PC-9 (cell line): ENCODE measurements at regions not wholly inside any gene's neighbourhood (a gene's known extent, or its start where the extent isn't known, plus 50 kb on each side); places are given as distances from the start of the nearest gene placed in this dataset.

ENCODE experiments used
- EZH2 ChIP-seq: fragments of 200-600 bp; sonication (generic); IDR thresholded peaks from 2 replicates; pipeline ENCODE4 v1.8.0; 2017; ENCODE audit warnings: antibody characterized with exemption, low read depth
- TF ChIP-seq, protein P1 (sequence below): fragments of 200-600 bp; sonication (generic); conservative IDR thresholded peaks from 2 replicates; pipeline ENCODE4 v1.6.1; 2017; ENCODE audit warnings: mixed run types, antibody characterized with exemption, mild to moderate bottlenecking, moderate library complexity

DNA sequence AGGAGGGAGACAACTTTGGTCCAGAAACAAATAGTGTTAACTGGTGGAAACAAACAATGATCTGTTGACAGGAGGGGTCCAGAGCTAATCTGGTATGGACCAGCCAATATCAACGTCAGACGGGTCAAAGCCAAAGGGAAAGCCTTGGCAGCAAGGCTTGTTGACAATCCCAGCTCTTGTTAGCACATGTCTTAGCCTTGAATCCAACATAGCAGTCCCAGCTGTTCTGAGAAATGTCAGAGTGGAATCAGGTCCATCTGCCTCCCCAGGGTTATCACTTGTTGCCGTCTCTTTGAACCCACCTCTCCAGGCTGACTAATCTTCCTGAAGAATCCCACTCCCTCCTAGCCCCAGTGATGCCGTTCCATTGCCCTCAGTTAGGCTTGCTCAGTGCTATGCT is 404.6 kb upstream of the MCTP2 start:
- TF ChIP-seq, protein P1, sequence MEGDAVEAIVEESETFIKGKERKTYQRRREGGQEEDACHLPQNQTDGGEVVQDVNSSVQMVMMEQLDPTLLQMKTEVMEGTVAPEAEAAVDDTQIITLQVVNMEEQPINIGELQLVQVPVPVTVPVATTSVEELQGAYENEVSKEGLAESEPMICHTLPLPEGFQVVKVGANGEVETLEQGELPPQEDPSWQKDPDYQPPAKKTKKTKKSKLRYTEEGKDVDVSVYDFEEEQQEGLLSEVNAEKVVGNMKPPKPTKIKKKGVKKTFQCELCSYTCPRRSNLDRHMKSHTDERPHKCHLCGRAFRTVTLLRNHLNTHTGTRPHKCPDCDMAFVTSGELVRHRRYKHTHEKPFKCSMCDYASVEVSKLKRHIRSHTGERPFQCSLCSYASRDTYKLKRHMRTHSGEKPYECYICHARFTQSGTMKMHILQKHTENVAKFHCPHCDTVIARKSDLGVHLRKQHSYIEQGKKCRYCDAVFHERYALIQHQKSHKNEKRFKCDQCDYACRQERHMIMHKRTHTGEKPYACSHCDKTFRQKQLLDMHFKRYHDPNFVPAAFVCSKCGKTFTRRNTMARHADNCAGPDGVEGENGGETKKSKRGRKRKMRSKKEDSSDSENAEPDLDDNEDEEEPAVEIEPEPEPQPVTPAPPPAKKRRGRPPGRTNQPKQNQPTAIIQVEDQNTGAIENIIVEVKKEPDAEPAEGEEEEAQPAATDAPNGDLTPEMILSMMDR, result no peak
- TF ChIP-seq EZH2, result no peak
